ENCODE measurements at regions not wholly inside any gene's neighbourhood (a gene's known extent, or its start where the extent isn't known, plus 50 kb on each side); places are given as distances from the start of the nearest gene placed in this dataset.

DNA sequence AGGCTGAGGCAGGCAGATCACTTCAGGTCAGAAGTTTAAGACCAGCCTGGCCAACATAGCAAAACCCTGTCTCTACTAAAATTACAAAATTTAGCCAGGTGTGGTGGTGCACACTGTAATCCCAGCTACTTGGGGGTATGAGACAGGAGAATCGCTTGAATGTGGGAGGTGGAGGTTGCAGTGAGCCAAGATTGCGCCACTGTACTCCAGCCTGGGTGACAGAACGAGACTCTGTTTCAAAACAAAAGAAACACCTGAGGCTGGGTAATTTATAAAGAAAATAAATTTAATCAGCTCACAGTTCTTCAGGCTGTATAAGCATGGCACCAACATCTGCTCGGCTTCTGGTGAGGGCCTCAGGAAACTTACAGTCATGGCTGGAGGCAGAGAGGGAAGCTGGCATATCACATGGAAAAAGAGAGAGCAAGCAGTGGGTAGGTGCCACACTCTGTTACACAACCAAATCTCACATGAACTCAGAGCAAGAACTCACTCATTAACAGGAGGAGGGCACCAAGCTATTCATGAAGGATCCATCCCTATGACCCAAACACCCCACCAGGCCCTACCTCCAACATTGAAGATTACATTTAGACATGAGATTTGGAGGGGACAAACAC lies 244.1 kb upstream of the RBBP8 start:
- TF ChIP-seq, protein P1, sequence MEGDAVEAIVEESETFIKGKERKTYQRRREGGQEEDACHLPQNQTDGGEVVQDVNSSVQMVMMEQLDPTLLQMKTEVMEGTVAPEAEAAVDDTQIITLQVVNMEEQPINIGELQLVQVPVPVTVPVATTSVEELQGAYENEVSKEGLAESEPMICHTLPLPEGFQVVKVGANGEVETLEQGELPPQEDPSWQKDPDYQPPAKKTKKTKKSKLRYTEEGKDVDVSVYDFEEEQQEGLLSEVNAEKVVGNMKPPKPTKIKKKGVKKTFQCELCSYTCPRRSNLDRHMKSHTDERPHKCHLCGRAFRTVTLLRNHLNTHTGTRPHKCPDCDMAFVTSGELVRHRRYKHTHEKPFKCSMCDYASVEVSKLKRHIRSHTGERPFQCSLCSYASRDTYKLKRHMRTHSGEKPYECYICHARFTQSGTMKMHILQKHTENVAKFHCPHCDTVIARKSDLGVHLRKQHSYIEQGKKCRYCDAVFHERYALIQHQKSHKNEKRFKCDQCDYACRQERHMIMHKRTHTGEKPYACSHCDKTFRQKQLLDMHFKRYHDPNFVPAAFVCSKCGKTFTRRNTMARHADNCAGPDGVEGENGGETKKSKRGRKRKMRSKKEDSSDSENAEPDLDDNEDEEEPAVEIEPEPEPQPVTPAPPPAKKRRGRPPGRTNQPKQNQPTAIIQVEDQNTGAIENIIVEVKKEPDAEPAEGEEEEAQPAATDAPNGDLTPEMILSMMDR (IDR thresholded peaks at IDR 0.05 in 2 of 3, conservative IDR thresholded peaks at IDR 0.05 in 1 of 3; ENCODE audit: borderline replicate concordance in 1 of 3, insufficient read depth in 1 of 3, low read depth in 2 of 3, low read length in 2 of 3), result no peak
- no peak for TF ChIP-seq TCF7L2 (IDR thresholded peaks at IDR 0.05; ENCODE audit: borderline replicate concordance, extremely low read depth, insufficient read depth, insufficient read length)
- no peak for TF ChIP-seq POLR2AphosphoS5 (IDR thresholded peaks at IDR 0.05; ENCODE audit: low read depth, low read length)
- TF ChIP-seq YY1 (IDR thresholded peaks at IDR 0.05; ENCODE audit: extremely low read depth, insufficient replicate concordance, low read depth, low read length), result no peak

Data from HCT116 (cell line).